HCT116 (cell line): ENCODE measurements at regions not wholly inside any gene's neighbourhood (a gene's known extent, or its start where the extent isn't known, plus 50 kb on each side); places are given as distances from the start of the nearest gene placed in this dataset.

ENCODE experiments used
- ATAC-seq: fragments of 200-7000 bp; cut with Tn5 transposase; 2 replicates; pipeline ENCODE4 v1.9.1; 2020; ENCODE audit warnings: mild to moderate bottlenecking, moderate library complexity
- BruUV-seq: library from RNA; stranded (reverse); fragments of 400-500 nt; replicated peaks from 2 replicates; lab custom pipeline; 2021; lab: Mats Ljungman, UMichigan
- CTCF ChIA-PET: fragments of 300-600 bp; sonication (Branson Sonifier 250); formaldehyde crosslinking; loops from one replicate; lab custom pipeline; 2021; ENCODE audit warnings: antibody characterized with exemption; lab: Charles Lee
- POLR2A ChIA-PET: fragments of 300-600, 350-600 bp; sonication (Branson Sonifier 250); formaldehyde crosslinking; loops from one replicate; lab custom pipeline; 2021; ENCODE audit warnings: antibody characterized with exemption; lab: Charles Lee
- RAD21 ChIA-PET, 2 experiments: fragments of 300-600 bp; sonication (Branson Sonifier 250); formaldehyde crosslinking; loops; one replicate each; lab custom pipeline; 2023; ENCODE audit warnings: low total read pairs in 2 of 2; ENCODE audit not compliant: uncharacterized antibody in 2 of 2, unreplicated experiment in 2 of 2, low non-redundant PET in 1 of 2; lab: Charles Lee
- DNase-seq: peaks from one replicate; pipeline ENCODE4 v3.0.0-alpha.2; 2010; ENCODE audit warnings: low read depth, low spot score
- H2AFZ ChIP-seq: fragments of 200-600 bp; shearing (Covaris generic), sonication (generic); 2 replicates; pipeline ENCODE4 v1.6.1; 2017; ENCODE audit warnings: low read depth, mixed run types, mixed read lengths, antibody characterized with exemption, low read length; ENCODE audit not compliant: poor library complexity, severe bottlenecking
- H3K27ac ChIP-seq: 2 replicates; pipeline ENCODE4 v1.5.1; 2012; ENCODE audit warnings: low read depth, low read length
- H3K27me3 ChIP-seq: fragments of 200-600 bp; sonication (generic); 2 replicates; pipeline ENCODE4 v1.6.1; 2016; ENCODE audit warnings: mixed run types, low read length, mixed read lengths; ENCODE audit not compliant: insufficient read depth
- H3K36me3 ChIP-seq, 2 experiments: fragments of 200-500 bp in 1 of 2; fragments of 200-600 bp in 1 of 2; sonication (Bioruptor generic) in 1 of 2; sonication (generic) in 1 of 2; 2 replicates each; pipeline versions ENCODE4 v1.5.1 to v1.6.1; 2014 to 2016; ENCODE audit warnings: low read length in 2 of 2, inconsistent platforms in 1 of 2, mixed read lengths in 1 of 2, mixed run types in 1 of 2; ENCODE audit not compliant: insufficient read depth in 2 of 2, control insufficient read depth in 1 of 2
- H3K4me1 ChIP-seq, 2 experiments: fragments of 200-600 bp in 1 of 2; sonication (generic) in 1 of 2; 2 replicates each; pipeline versions ENCODE4 v1.5.1 to v1.6.1; 2012 to 2017; ENCODE audit warnings: low read length in 2 of 2, inconsistent platforms in 1 of 2, mild to moderate bottlenecking in 1 of 2, mixed read lengths in 1 of 2, mixed run types in 1 of 2, moderate library complexity in 1 of 2; ENCODE audit not compliant: insufficient read depth in 2 of 2, control insufficient read depth in 1 of 2
- H3K4me2 ChIP-seq: fragments of 200-600 bp; sonication (generic); 2 replicates; pipeline ENCODE4 v1.6.1; 2017; ENCODE audit warnings: mixed run types, low read length, mixed read lengths
- H3K4me3 ChIP-seq, 2 experiments: fragments of 200-600 bp in 1 of 2; sonication (generic) in 1 of 2; replicated peaks in 1 of 2; 2 replicates each; pipeline ENCODE4 v1.5.1; 2011 to 2016; ENCODE audit warnings: low read length in 2 of 2, control low read depth in 1 of 2, low read depth in 1 of 2, mild to moderate bottlenecking in 1 of 2, mixed read lengths in 1 of 2, mixed run types in 1 of 2
- H3K79me2 ChIP-seq: fragments of 200-600 bp; sonication (generic); 2 replicates; pipeline ENCODE4 v1.6.1; 2017; ENCODE audit warnings: mild to moderate bottlenecking, mixed run types, low read length, moderate library complexity, mixed read lengths; ENCODE audit not compliant: insufficient read depth
- H3K9ac ChIP-seq: fragments of 200-600 bp; sonication (generic); 2 replicates; pipeline ENCODE4 v1.6.1; 2016; ENCODE audit warnings: low read length, mixed read lengths
- H3K9me2 ChIP-seq: fragments of 200-600 bp; sonication (generic), shearing (Covaris generic); 2 replicates; pipeline ENCODE4 v1.6.1; 2017; ENCODE audit warnings: mixed run types, mild to moderate bottlenecking, moderate library complexity; ENCODE audit not compliant: insufficient read depth
- H3K9me3 ChIP-seq, 2 experiments: fragments of 200-500 bp in 1 of 2; fragments of 200-600 bp in 1 of 2; sonication (Bioruptor generic) in 1 of 2; sonication (generic) in 1 of 2; 2 replicates each; pipeline ENCODE4 v1.6.1; 2014 to 2017; ENCODE audit warnings: low read length in 2 of 2, mixed read lengths in 2 of 2, inconsistent platforms in 1 of 2, low read depth in 1 of 2, mild to moderate bottlenecking in 1 of 2, mixed run types in 1 of 2, moderate library complexity in 1 of 2; ENCODE audit not compliant: control insufficient read depth in 1 of 2, insufficient read depth in 1 of 2
- H4K20me1 ChIP-seq: fragments of 200-600 bp; sonication (generic), shearing (Covaris generic); 2 replicates; pipeline ENCODE4 v1.6.1; 2017; ENCODE audit warnings: mixed run types, mild to moderate bottlenecking, moderate library complexity; ENCODE audit not compliant: insufficient read depth
- ATF3 ChIP-seq: IDR thresholded peaks from 2 replicates; pipeline ENCODE4 v1.6.1; 2012
- CBX3 ChIP-seq: IDR thresholded peaks from 2 replicates; pipeline ENCODE4 v1.6.1; 2012; ENCODE audit warnings: low read depth
- CEBPB ChIP-seq: IDR thresholded peaks from 2 replicates; pipeline ENCODE4 v1.6.1; 2012; ENCODE audit warnings: low read depth
- ELF1 ChIP-seq: IDR thresholded peaks from 2 replicates; pipeline ENCODE4 v1.6.1; 2012; ENCODE audit warnings: low read depth, borderline replicate concordance
- EZH2phosphoT487 ChIP-seq: fragments of 200-600 bp; IDR thresholded peaks from 2 replicates; pipeline ENCODE4 v1.6.1; 2018; ENCODE audit warnings: antibody characterized with exemption, borderline replicate concordance
- FOSL1 ChIP-seq: IDR thresholded peaks from 2 replicates; pipeline ENCODE4 v1.6.1; 2012; ENCODE audit warnings: low read depth
- JUND ChIP-seq: IDR thresholded peaks from 2 replicates; pipeline ENCODE4 v1.6.1; 2012
- POLR2A ChIP-seq: IDR thresholded peaks from 2 replicates; pipeline ENCODE4 v1.7.0; 2011; ENCODE audit warnings: borderline replicate concordance; ENCODE audit not compliant: insufficient read depth, insufficient read length; ENCODE audit errors: extremely low read depth
- POLR2AphosphoS5 ChIP-seq: IDR thresholded peaks from 2 replicates; pipeline ENCODE4 v1.6.1; 2011; ENCODE audit warnings: mild to moderate bottlenecking, low read depth, low read length, moderate library complexity
- RAD21 ChIP-seq: IDR thresholded peaks from 2 replicates; pipeline ENCODE4 v1.6.1; 2012; ENCODE audit warnings: low read depth, mild to moderate bottlenecking
- SRF ChIP-seq: IDR thresholded peaks from 2 replicates; pipeline ENCODE4 v1.6.1; 2012; ENCODE audit warnings: low read depth
- YY1 ChIP-seq: IDR thresholded peaks from 2 replicates; pipeline ENCODE4 v1.6.1; 2011; ENCODE audit warnings: low read length, low read depth, moderate library complexity, mild to moderate bottlenecking; ENCODE audit not compliant: insufficient replicate concordance; ENCODE audit errors: extremely low read depth
- ZNF274 ChIP-seq: fragments of 200-500 bp; sonication (Bioruptor generic); IDR thresholded peaks from 2 replicates; pipeline ENCODE4 v1.6.1; 2014; ENCODE audit warnings: mild to moderate bottlenecking, low read depth, low read length, inconsistent platforms
- intact Hi-C: fragments of 100-400 bp; cut with micrococcal nuclease; formaldehyde crosslinking; loops from 2 replicates; pipeline ENCODE4 v1.10.0; 2022
- TF ChIP-seq, protein P1 (sequence below): IDR thresholded peaks from 2 replicates; pipeline ENCODE4 v1.6.1; 2012; ENCODE audit warnings: low read depth
- TF ChIP-seq, protein P2 (sequence below), 3 experiments: fragments of 200-600 bp in 1 of 3; sonication (generic) in 1 of 3; IDR thresholded peaks in 2 of 3; conservative IDR thresholded peaks in 1 of 3; 2 replicates each; pipeline ENCODE4 v1.5.1; 2012 to 2017; ENCODE audit warnings: low read depth in 2 of 3, low read length in 2 of 3, antibody characterized with exemption in 1 of 3, borderline replicate concordance in 1 of 3, control low read depth in 1 of 3, mild to moderate bottlenecking in 1 of 3, mixed read lengths in 1 of 3, mixed run types in 1 of 3, moderate library complexity in 1 of 3; ENCODE audit not compliant: insufficient read depth in 1 of 3

GRCh38 chr5:19125956-19126713, 861.9 kb downstream of the CDH18 start:
- Histone ChIP-seq H4K20me1 (no peaks in the 10 kb centered on the region), H3K27me3 (no peaks in the 10 kb centered on the region), H3K9me3 (peaks cover 10 to 33% of the 10 kb centered on the region in 2 experiments; a peak in 2 of 4 replicates), H3K4me2 (no peak overlapping the region), H3K27ac (no peak overlapping the region), H3K79me2 (no peaks in the 10 kb centered on the region), H3K4me3 (no peak overlapping the region), H3K9ac (no peak overlapping the region), H3K36me3 (no peaks in the 10 kb centered on the region), H3K4me1 (no peaks in the 10 kb centered on the region), H2AFZ (no peak overlapping the region), H3K9me2 (no peaks in the 10 kb centered on the region)
- BruUV-seq, result no TSS peak
- ChIA-PET CTCF (no interaction called here), RAD21 (no interaction called here), POLR2A (no interaction called here)
- ATAC-seq, result no peak
- TF ChIP-seq ZNF274, result no peak
- TF ChIP-seq, protein P1, sequence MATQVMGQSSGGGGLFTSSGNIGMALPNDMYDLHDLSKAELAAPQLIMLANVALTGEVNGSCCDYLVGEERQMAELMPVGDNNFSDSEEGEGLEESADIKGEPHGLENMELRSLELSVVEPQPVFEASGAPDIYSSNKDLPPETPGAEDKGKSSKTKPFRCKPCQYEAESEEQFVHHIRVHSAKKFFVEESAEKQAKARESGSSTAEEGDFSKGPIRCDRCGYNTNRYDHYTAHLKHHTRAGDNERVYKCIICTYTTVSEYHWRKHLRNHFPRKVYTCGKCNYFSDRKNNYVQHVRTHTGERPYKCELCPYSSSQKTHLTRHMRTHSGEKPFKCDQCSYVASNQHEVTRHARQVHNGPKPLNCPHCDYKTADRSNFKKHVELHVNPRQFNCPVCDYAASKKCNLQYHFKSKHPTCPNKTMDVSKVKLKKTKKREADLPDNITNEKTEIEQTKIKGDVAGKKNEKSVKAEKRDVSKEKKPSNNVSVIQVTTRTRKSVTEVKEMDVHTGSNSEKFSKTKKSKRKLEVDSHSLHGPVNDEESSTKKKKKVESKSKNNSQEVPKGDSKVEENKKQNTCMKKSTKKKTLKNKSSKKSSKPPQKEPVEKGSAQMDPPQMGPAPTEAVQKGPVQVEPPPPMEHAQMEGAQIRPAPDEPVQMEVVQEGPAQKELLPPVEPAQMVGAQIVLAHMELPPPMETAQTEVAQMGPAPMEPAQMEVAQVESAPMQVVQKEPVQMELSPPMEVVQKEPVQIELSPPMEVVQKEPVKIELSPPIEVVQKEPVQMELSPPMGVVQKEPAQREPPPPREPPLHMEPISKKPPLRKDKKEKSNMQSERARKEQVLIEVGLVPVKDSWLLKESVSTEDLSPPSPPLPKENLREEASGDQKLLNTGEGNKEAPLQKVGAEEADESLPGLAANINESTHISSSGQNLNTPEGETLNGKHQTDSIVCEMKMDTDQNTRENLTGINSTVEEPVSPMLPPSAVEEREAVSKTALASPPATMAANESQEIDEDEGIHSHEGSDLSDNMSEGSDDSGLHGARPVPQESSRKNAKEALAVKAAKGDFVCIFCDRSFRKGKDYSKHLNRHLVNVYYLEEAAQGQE, result no peak
- TF ChIP-seq POLR2A, result no peak
- TF ChIP-seq CEBPB, result no peak
- TF ChIP-seq SRF, result no peak
- TF ChIP-seq POLR2AphosphoS5, result no peak
- no peak for TF ChIP-seq EZH2phosphoT487
- TF ChIP-seq RAD21, result no peak
- TF ChIP-seq CBX3, result no peak
- no peak for TF ChIP-seq JUND
- TF ChIP-seq FOSL1, result no peak
- TF ChIP-seq ELF1, result no peak
- no peak for TF ChIP-seq YY1
- no peak for TF ChIP-seq ATF3
- TF ChIP-seq, protein P2, sequence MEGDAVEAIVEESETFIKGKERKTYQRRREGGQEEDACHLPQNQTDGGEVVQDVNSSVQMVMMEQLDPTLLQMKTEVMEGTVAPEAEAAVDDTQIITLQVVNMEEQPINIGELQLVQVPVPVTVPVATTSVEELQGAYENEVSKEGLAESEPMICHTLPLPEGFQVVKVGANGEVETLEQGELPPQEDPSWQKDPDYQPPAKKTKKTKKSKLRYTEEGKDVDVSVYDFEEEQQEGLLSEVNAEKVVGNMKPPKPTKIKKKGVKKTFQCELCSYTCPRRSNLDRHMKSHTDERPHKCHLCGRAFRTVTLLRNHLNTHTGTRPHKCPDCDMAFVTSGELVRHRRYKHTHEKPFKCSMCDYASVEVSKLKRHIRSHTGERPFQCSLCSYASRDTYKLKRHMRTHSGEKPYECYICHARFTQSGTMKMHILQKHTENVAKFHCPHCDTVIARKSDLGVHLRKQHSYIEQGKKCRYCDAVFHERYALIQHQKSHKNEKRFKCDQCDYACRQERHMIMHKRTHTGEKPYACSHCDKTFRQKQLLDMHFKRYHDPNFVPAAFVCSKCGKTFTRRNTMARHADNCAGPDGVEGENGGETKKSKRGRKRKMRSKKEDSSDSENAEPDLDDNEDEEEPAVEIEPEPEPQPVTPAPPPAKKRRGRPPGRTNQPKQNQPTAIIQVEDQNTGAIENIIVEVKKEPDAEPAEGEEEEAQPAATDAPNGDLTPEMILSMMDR (IDR thresholded peaks at IDR 0.05 in 2 of 3, conservative IDR thresholded peaks at IDR 0.05 in 1 of 3; ENCODE audit: borderline replicate concordance in 1 of 3, insufficient read depth in 1 of 3, low read depth in 2 of 3, low read length in 2 of 3), result no peak
- intact Hi-C loops, result no loop called here
- DNase-seq, result no peak
